GM13977 (cell line): ENCODE measurements at regions not wholly inside any gene's neighbourhood (a gene's known extent, or its start where the extent isn't known, plus 50 kb on each side); places are given as distances from the start of the nearest gene placed in this dataset.

Experiments used
- DNase-seq: peaks from one replicate; pipeline ENCODE4 v3.0.0; 2012; ENCODE audit warnings: low spot score
- CTCF ChIP-seq: IDR thresholded peaks from 2 replicates; pipeline ENCODE4 v1.5.1; 2012; ENCODE audit warnings: mild to moderate bottlenecking, control low read depth; ENCODE audit not compliant: insufficient read depth; ENCODE audit errors: extremely low read depth, missing control alignments
- in situ Hi-C: fragments of 300-500 bp; cut with MboI; formaldehyde crosslinking; loops from one replicate; pipeline ENCODE4 v1.12.0; 2022; ENCODE audit warnings: low sequenced_read_pairs, low pct_unique_long_range_greater_than_20kb, mixed read lengths, inconsistent platforms; ENCODE audit not compliant: unreplicated experiment

DNA sequence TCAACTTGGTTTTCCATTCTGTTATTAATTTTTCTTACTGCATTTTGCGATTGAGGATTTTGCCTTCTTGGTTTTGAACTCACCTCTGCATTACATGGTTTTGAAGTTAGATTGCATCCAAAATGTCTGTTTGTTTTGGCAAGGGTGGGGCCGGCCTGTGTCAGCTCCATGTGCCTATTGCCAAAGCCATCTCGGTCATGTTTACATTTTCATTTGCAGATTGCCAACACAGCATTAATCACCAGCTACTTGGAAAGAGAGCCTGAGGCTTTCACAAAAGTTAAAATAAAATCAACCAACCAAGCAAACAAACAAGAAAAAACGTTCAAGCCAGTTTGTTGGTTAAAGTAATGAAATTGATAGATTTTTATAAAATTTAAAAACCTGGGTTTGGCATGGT is 695.8 kb downstream of the TYW1 start:
- in situ Hi-C loops = no loop called here
- TF ChIP-seq CTCF = no peak
- DNase-seq = no peak

- DNase-seq = no peak
- in situ Hi-C loops = no loop called here
- no peak for TF ChIP-seq CTCF
Observed at GRCh38 chr7:67696124-67696523, 699.5 kb downstream of the TYW1 start.

- TF ChIP-seq CTCF = no peak
- DNase-seq = no peak
- in situ Hi-C loops = no loop called here
Observed at GRCh38 chr7:67696878-67697277, 700.2 kb downstream of the TYW1 start.

DNA sequence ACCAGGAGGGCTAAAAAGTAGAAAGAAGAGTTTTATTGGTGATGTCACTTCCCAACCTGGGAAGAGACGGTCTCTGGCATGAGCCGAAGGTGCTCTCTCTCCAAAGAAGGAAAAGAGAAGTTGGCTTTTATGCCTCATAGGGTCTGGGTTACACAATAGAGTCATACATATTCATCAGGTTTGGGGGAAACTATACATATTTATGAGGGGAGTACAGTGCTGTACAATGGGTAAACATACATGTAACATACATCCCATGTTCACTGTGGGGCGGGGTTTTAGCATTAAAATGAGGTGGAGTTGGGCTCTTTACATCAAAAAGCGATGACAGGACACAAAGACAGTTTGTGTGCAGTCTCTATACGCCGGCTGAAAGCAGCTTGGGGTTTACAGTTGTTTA is 701.7 kb downstream of the TYW1 start:
- no peak for TF ChIP-seq CTCF
- in situ Hi-C loops = no loop called here
- no peak for DNase-seq

DNA sequence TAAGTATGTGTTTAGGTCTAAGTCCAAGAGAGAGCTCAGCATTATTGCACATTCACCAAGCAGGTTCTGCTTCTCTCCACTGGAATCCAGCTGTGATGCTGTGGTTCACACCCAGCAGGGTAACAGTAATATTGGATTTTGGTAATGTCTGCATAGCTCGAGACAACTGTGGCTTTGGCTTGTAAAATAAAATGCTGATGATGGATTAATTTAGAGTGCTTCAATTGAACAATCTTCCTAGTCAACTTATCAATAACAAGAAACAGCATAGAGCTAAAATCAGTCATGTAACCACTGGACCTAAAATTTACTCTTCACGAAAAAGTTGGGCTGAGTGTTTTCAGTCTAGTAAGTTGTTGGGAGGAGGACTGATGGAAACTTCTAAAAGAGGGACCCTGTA is 709.2 kb downstream of the TYW1 start:
- no peak for DNase-seq
- TF ChIP-seq CTCF = no peak
- in situ Hi-C loops = no loop called here

DNA sequence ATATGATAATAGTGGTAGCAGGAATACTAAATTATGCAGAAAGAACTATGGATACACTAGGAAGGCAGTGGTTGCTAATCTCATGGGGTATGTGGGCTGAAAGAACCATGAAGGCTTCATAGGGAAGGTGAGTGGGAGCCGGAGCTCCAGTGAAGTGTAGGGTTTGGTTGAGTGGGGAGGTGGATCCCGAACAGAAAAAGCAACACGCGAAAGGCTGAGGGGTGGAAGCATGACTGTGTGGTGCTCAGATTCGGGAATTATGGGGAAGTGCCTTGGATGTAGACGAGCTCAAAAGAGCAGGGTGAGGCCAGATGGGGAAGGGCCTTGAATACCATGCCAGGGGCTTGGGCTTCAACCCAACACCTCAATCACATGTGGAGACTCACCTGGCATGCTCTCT is 715.1 kb downstream of the TYW1 start:
- TF ChIP-seq CTCF = no peak
- in situ Hi-C loops = no loop called here
- DNase-seq = no peak

DNA sequence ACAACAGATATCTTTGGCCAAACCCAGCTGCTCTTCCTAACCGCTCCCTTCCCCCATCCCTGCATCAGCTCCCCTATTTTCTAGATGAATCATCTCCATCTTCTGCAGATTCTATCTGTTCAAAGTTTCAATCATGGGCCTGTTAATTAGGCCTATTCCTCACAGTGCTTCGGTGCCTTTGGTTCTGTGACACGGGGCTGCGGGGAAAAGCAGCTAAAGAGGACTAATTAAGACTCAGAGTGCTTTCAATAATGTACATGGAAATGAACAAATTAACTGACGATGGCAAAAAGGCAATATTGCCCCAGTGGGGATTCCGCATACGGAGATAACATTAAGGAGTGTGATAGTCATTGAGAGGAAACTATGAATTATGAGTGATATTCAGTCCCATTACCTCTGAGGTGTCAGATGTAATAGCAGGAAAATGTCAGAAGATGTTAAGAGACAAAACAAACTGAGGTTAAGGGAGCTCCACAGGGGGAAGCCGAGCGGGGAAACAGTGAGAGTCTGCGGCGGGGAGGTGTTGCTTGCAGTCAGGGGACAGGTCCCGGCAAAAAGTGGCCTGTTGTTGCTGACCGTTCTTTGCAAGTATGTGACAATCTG is 716.9 kb downstream of the TYW1 start:
- in situ Hi-C loops = no loop called here
- DNase-seq = no peak
- TF ChIP-seq CTCF = no peak
